ENCODE measurements at regions not wholly inside any gene's neighbourhood (a gene's known extent, or its start where the extent isn't known, plus 50 kb on each side); places are given as distances from the start of the nearest gene placed in this dataset.
"Not testable (repeated sequence)": the region's sequence is repeated elsewhere in the genome, so short reads cannot be mapped to it uniquely, and the experiment has no call there.

- TF ChIP-seq CTCF (IDR thresholded peaks at IDR 0.05; ENCODE audit: control insufficient read depth, extremely low read depth, insufficient read depth) = no peak
- no peak for DNase-seq (ENCODE audit: low read depth)
- no peak overlapping the region for H3K4me3 ChIP-seq (ENCODE audit: low read depth, low read length)
Measured at GRCh38 chr1:102498929-102499328, 502.2 kb upstream of the OLFM3 start.

GRCh38 chr1:102497810-102498209 is 501.1 kb upstream of the OLFM3 start:
- H3K4me3 ChIP-seq (ENCODE audit: low read depth, low read length) = not testable (repeated sequence)
- peak; percentile 21 for DNase-seq (ENCODE audit: low read depth)

GRCh38 chr1:102472520-102472919 is 475.8 kb upstream of the OLFM3 start:
- no peak for DNase-seq (ENCODE audit: low read depth)
- H3K4me3 ChIP-seq (ENCODE audit: low read depth, low read length) = no peak overlapping the region
- TF ChIP-seq CTCF (IDR thresholded peaks at IDR 0.05; ENCODE audit: control insufficient read depth, extremely low read depth, insufficient read depth) = no peak

GRCh38 chr1:102470767-102471166 is 474.0 kb upstream of the OLFM3 start:
- H3K4me3 ChIP-seq (ENCODE audit: low read depth, low read length) = no peak overlapping the region
- TF ChIP-seq CTCF (IDR thresholded peaks at IDR 0.05; ENCODE audit: control insufficient read depth, extremely low read depth, insufficient read depth) = no peak
- no peak for DNase-seq (ENCODE audit: low read depth)

GRCh38 chr1:102466487-102466886 is 469.8 kb upstream of the OLFM3 start:
- no peak for TF ChIP-seq CTCF (IDR thresholded peaks at IDR 0.05; ENCODE audit: control insufficient read depth, extremely low read depth, insufficient read depth)
- DNase-seq (ENCODE audit: low read depth) = no peak
- H3K4me3 ChIP-seq (ENCODE audit: low read depth, low read length) = no peak overlapping the region

- H3K4me3 ChIP-seq (ENCODE audit: low read depth, low read length) = no peak overlapping the region
- no peak for TF ChIP-seq CTCF (IDR thresholded peaks at IDR 0.05; ENCODE audit: control insufficient read depth, extremely low read depth, insufficient read depth)
- no peak for DNase-seq (ENCODE audit: low read depth)
Measured at GRCh38 chr1:102463328-102463727, 466.6 kb upstream of the OLFM3 start.

GRCh38 chr1:102442317-102442716 is 445.6 kb upstream of the OLFM3 start:
- H3K4me3 ChIP-seq (ENCODE audit: low read depth, low read length); DNase-seq (ENCODE audit: low read depth): not testable (repeated sequence)

- TF ChIP-seq CTCF (IDR thresholded peaks at IDR 0.05; ENCODE audit: control insufficient read depth, extremely low read depth, insufficient read depth) = no peak
- DNase-seq (ENCODE audit: low read depth) = no peak
- no peak overlapping the region for H3K4me3 ChIP-seq (ENCODE audit: low read depth, low read length)
Measured at GRCh38 chr1:102435483-102435882, 438.8 kb upstream of the OLFM3 start.
